ENCODE measurements at regions not wholly inside any gene's neighbourhood (a gene's known extent, or its start where the extent isn't known, plus 50 kb on each side); places are given as distances from the start of the nearest gene placed in this dataset.

- peak; percentile 26 to 29 for DNase-seq (ENCODE audit: low spot score in 2 of 2)
- Histone ChIP-seq H3K27ac (peak overlapping the region in 2 of 4 donors; percentile 3 to 54), H3K36me3 (no peaks in the 10 kb centered on the region), H3K9me3 (no peaks in the 10 kb centered on the region), H3K4me3 (no peak overlapping the region), H3K4me1 (peaks cover 0 to 17% (median 3%) of the 10 kb centered on the region in 4 donors), H3K27me3 (no peaks in the 10 kb centered on the region)
- no peak for TF ChIP-seq POLR2A (IDR thresholded peaks at IDR 0.05)
- 37 to 50% methylated on average over 8 of the region's 8 CpGs for WGBS, 2 donors
Measured at GRCh38 chr6:111980971-111981840, 72.7 kb upstream of the CCN6 start.

- Histone ChIP-seq H3K9me3 (no peaks in the 10 kb centered on the region), H3K4me1 (peaks cover 0 to 17% (median 3%) of the 10 kb centered on the region in 4 donors), H3K27ac (no peak overlapping the region), H3K27me3 (no peaks in the 10 kb centered on the region), H3K36me3 (no peaks in the 10 kb centered on the region), H3K4me3 (no peak overlapping the region)
- TF ChIP-seq POLR2A (IDR thresholded peaks at IDR 0.05) (no peak), CTCF (IDR thresholded peaks at IDR 0.05) (no peak)
- no peak for DNase-seq (ENCODE audit: low spot score in 2 of 2)
- whole genome bisulfite sequencing, 2 donors: 92% methylated on average over 1 of the region's 1 CpG
Measured at GRCh38 chr6:111982681-111983080, 71.2 kb upstream of the CCN6 start.

- 89 to 93% methylated on average over 3 of the region's 3 CpGs for WGBS, 2 donors
- Histone ChIP-seq H3K4me3 (no peak overlapping the region), H3K4me1 (peaks cover 0 to 17% (median 3%) of the 10 kb centered on the region in 4 donors), H3K36me3 (no peaks in the 10 kb centered on the region), H3K27ac (no peak overlapping the region), H3K27me3 (no peaks in the 10 kb centered on the region), H3K9me3 (no peaks in the 10 kb centered on the region)
- no peak for DNase-seq (ENCODE audit: low spot score in 2 of 2)
- TF ChIP-seq POLR2A (IDR thresholded peaks at IDR 0.05) (no peak), CTCF (IDR thresholded peaks at IDR 0.05) (no peak), EP300 (IDR thresholded peaks at IDR 0.05) (no peak)
Measured at GRCh38 chr6:111983193-111983592, 70.7 kb upstream of the CCN6 start.

GRCh38 chr6:111984081-111984480 is 69.8 kb upstream of the CCN6 start:
- Histone ChIP-seq H3K27me3 (no peaks in the 10 kb centered on the region), H3K27ac (no peak overlapping the region), H3K4me3 (no peak overlapping the region), H3K36me3 (no peaks in the 10 kb centered on the region), H3K4me1 (peaks cover 0 to 17% (median 3%) of the 10 kb centered on the region in 4 donors), H3K9me3 (no peaks in the 10 kb centered on the region)
- TF ChIP-seq POLR2A (IDR thresholded peaks at IDR 0.05): no peak
- no peak for TF ChIP-seq CTCF (IDR thresholded peaks at IDR 0.05)
- DNase-seq (ENCODE audit: low spot score in 2 of 2): no peak
- 92 to 95% methylated on average over 4 of the region's 4 CpGs for WGBS, 2 donors

- WGBS, 2 donors: 81 to 88% methylated on average over 5 of the region's 5 CpGs
- peaks cover 0 to 17% (median 3%) of the 10 kb centered on the region in 4 donors for H3K4me1 ChIP-seq
- no peaks in the 10 kb centered on the region for H3K36me3 ChIP-seq
- H3K4me3 ChIP-seq: no peak overlapping the region
- H3K27me3 ChIP-seq: no peaks in the 10 kb centered on the region
- H3K27ac ChIP-seq: no peak overlapping the region
- TF ChIP-seq EP300 (IDR thresholded peaks at IDR 0.05) (no peak), CTCF (IDR thresholded peaks at IDR 0.05) (no peak), POLR2A (IDR thresholded peaks at IDR 0.05) (no peak)
- DNase-seq (ENCODE audit: low spot score in 2 of 2): no peak
- no peaks in the 10 kb centered on the region for H3K9me3 ChIP-seq
Measured at GRCh38 chr6:111984516-111985201, 69.2 kb upstream of the CCN6 start.

All from tibial nerve (tissue), 4 donors.